ENCODE measurements at regions not wholly inside any gene's neighbourhood (a gene's known extent, or its start where the extent isn't known, plus 50 kb on each side); places are given as distances from the start of the nearest gene placed in this dataset.
"Not testable (repeated sequence)": the region's sequence is repeated elsewhere in the genome, so short reads cannot be mapped to it uniquely, and the experiment has no call there.

- no peak for DNase-seq (ENCODE audit: low read depth)
Observed at GRCh38 chr12:11978726-11979384, 91.9 kb upstream of the BCL2L14 start.

GRCh38 chr12:11980115-11980514, 90.6 kb upstream of the BCL2L14 start:
- no peak for DNase-seq (ENCODE audit: low read depth)

DNA sequence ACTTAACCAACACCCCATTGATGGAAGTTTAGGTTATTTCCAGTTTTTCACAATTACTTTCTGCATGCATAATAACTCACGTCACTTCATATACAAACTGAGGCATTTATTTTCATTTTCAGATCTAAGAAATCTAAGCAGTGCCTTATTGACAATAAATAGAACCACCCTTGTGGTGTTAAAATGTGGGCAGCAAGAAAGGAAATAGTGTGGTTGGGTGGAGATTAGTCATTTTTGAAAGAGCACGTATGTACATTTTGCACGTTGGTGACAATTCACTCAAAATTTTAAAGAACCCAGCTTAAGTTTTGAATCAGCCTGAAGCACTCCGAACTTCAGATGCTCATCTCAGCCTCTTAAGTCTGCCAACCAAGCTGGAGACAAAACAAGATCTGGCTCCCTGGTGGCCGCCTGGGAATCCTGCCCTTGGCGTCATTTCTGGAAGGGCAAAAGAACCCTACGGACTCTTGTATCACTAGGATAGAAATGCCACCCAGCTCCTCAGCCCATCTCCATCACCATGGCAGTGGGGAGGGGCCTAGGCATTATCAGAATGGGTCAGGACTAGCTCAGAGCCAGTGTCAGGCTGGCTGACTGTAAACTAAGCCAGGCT, 89.5 kb upstream of the BCL2L14 start:
- peak; percentile 26 for DNase-seq (ENCODE audit: low read depth)

- no peak for DNase-seq (ENCODE audit: low read depth)
Observed at GRCh38 chr12:11984417-11984816, 86.3 kb upstream of the BCL2L14 start.

DNA sequence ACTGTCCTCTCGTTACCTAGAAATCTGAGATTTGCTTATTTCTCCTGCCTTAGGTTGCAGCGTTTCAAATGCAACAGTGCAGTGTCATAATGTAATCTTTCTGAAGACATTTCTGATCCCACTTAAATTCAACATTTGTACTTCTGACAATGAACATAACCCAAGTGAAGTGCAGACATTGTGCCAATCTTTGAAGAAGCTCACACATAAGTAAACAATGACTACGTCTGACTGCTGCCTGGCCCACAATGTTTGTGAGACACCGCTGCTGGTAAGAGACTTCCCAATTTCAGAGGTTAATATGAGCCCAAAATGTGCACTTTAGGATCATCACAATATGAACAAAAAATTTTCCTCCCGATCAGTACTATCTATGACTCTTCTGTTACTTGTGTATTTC, 84.6 kb upstream of the BCL2L14 start:
- DNase-seq (ENCODE audit: low read depth): no peak

DNA sequence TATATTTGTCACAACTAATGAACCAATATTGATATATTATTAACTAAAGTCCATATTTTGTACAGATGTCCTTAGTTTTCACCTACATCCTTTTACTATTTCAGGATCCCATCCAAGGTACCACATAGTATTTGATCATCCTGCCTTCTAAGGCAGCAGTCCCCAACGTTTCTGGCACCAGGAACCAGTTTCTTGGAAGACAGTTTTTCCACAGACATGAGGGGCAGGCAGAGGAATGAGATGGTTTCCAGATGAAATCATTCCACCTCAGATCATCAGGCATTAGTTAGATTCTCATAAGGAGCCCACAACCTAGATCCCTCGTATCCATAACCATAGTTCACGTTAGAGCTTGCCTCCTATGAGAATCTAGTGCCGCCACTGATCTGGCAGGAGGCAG, 82.8 kb upstream of the BCL2L14 start:
- DNase-seq (ENCODE audit: low read depth): no peak

GRCh38 chr12:11991604-11992003, 79.1 kb upstream of the BCL2L14 start:
- no peak for DNase-seq (ENCODE audit: low read depth)

- no peak for DNase-seq (ENCODE audit: low read depth)
Observed at GRCh38 chr12:11992515-11992914, 78.2 kb upstream of the BCL2L14 start.

- not testable (repeated sequence) for DNase-seq (ENCODE audit: low read depth)
Observed at GRCh38 chr12:11998307-11998943, 72.3 kb upstream of the BCL2L14 start.

GRCh38 chr12:11998944-11999315, 71.8 kb upstream of the BCL2L14 start:
- no peak for DNase-seq (ENCODE audit: low read depth)

DNA sequence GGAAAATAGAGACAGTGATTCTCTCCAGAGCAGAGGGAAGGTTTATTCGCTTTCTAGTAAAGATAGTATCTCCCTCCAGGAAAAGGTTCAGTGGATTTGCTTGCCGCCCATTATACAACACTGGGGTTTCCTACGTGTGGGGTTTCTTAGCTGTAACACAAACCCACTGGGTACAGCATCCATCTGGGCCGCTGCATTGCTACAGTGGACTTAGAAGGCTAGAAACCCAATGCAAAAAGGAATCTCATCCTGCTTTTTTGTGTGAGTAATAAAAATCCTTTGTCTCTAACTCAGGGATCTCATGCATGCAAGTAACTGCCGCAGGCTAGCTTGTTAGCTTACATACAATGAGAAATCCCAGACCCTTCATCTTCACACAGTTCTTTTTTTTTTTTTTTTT, 67.1 kb upstream of the BCL2L14 start:
- no peak for DNase-seq (ENCODE audit: low read depth)

- no peak for DNase-seq (ENCODE audit: low read depth)
Observed at GRCh38 chr12:12004524-12004923, 66.2 kb upstream of the BCL2L14 start.

DNA sequence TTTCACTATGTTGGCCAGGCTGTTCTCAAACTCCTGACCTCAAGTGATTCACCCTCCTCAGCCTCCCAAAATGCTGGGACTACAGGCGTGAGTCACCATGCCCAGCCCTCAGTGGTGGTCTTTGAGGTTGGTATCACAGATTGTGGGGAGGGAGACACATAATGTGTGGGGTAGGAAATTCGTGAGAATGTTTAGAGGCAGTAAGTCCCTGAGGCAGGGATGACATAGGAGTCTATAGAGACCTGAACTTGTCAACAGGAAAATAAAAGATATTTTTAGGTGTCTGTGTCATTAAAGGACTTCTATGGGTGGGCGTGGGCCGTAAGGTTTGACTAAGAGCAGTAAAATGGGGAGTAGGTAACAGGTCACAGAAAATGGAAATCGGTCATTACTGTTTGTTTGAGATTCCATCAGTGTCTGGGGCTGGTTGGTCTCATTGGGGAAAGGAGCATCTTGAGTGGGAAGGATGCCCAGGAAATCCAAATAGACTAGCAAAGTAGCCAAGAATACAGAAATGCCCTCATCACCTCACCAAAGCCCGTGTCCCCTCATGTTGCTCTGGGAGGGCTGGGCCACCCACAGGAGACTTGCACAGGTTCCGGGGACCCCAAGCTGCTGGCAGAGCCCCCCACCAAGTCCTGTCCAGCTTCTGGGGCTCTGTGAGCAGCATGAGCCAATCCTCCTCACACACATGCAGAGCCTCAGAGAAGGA, 63.6 kb upstream of the BCL2L14 start:
- DNase-seq (ENCODE audit: low read depth): peak; percentile 63

GRCh38 chr12:12007713-12008231, 63.0 kb upstream of the BCL2L14 start:
- DNase-seq (ENCODE audit: low read depth): no peak

DNA sequence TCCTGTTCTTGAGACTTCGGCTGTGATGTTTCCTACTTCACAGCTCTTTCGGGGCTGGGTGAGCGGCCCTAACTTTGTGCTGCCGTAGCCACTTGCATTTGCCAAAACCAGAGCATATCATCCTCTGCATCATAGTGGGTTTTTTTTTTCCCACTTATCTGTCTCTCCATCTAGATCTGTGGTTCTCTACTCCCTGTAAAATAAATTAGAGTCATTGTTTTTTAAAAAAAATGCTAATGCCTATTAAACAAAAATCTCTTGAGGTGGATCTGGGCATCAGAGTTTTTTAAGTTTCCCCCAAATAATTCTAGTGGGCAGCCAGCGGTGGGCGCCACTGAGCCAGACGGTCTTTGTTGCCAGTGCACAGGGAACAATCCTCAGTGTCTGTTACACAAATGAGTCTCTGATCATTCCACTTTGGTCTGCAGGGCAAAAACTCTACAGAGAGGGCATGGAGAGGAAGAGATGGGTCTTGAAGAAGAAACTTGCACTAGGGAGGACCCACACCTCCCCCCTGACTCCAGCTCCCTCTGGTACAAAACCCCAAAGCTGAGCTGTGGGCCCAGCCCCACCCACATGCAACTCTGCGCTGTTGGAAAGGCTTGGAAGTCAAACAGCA, 62.4 kb upstream of the BCL2L14 start:
- no peak for DNase-seq (ENCODE audit: low read depth)

DNA sequence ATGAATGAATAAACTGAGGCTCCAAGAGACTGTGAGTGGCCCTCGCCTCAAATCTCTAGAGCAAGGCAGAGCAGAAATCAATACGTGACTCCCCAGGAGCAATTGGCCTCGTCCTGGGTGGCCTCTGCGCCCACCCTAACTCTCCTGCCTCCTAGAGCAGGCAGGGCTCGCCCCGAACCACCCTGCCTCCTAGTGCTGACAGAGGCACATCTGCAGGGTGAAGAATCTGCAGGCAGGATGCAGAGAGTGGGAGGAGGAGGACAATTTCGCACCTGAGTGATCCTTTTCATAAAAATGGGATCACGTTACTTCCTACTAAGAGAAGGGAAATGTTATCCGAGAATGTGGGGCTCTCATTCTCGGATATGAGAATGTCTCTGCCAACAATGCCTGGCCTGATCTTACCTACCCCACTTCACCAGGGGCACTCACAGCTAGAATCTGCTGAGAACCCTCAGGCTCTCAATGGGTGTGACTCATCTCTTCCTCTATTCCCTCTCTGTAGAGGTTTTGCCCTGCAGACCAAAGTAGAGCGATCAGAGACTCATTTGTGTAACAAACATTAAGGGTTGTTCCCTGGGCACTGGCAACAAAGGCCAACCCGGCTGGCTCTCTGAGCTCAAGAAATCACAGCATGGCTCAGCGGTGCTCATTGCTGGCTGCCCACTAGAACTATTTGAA, 61.7 kb upstream of the BCL2L14 start:
- peak; percentile 35 for DNase-seq (ENCODE audit: low read depth)

DNA sequence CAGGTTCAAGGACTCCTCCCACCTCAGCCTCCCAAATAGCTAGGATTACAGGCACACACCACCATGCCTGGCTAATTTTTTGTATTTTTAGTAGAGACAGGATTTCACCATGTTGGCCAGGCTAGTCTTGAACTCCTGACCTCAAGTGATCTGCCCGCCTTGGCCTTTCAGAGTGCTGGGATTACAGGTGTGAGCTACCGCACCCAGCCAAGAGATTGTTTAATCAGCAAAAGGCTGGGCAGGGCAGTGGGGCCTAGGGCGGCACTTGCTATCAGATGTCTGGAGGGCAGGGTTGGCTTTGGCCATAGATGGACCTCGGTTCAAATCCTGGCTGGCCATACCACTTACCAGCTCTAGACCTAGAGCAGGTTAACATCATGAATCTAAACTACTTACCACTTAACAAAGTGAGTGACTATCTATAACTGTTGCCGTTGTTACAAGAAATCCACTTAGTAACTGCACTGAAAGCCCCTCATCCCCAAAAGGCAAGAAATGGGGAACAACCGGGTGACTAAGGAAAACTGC, 60.9 kb upstream of the BCL2L14 start:
- DNase-seq (ENCODE audit: low read depth): not testable (repeated sequence)

- DNase-seq (ENCODE audit: low read depth): no peak
Observed at GRCh38 chr12:12010277-12011039, 60.3 kb upstream of the BCL2L14 start.

DNA sequence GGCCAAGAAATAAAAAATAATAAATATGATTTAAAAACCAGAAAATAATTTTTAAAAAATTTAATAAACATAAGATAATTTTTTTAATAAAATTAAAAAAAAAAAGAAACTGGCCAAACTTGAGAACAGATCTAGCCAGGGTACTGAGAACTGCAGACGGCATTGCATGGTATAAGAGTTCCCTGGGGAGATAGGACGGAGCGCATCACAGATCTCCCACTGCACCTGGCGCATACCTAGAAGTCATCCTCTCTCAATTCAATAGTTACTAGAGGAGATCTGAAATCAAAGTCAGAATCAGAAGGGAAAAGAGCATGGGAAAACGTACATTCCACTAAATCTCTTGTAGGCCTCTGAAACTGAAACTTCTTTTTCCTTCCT, 58.9 kb upstream of the BCL2L14 start:
- no peak for DNase-seq (ENCODE audit: low read depth)

DNA sequence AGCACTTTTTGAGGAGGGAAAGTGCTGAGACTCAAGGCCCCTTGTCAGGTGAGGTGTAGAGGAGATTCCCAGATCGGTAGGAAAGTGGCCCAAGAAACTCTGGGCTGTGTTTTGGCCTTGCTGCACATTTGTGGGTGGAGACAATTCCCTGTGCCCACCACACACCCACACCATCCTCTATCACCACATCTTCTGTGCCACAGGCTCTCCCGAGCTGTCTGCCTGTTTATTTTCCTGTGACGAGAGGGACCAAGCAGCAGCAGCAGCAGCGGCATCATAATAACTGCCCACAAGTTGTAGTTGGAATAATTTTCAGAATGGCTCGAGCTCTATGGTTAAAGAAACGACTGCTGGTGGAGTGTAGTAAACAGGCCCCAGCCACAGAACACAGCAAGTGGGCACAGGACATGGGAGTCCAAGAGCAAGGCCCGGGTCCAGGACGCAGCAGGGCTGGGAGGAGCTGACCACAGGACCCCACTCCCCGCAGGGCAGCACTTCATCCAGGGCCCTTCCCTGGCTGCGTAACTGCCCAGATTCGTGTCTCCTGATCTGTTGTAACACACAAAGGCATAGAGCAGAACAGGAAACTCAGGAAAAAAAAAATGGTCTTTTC, 55.6 kb upstream of the BCL2L14 start:
- DNase-seq (ENCODE audit: low read depth): no peak

Measured in stimulated activated CD4-positive, alpha-beta T cell treated with anti-CD3 and anti-CD28 coated beads, Interleukin-2, amount 100 ng/mL, for 4 hours (primary cell).